ENCODE measurements at regions not wholly inside any gene's neighbourhood (a gene's known extent, or its start where the extent isn't known, plus 50 kb on each side); places are given as distances from the start of the nearest gene placed in this dataset.

DNA sequence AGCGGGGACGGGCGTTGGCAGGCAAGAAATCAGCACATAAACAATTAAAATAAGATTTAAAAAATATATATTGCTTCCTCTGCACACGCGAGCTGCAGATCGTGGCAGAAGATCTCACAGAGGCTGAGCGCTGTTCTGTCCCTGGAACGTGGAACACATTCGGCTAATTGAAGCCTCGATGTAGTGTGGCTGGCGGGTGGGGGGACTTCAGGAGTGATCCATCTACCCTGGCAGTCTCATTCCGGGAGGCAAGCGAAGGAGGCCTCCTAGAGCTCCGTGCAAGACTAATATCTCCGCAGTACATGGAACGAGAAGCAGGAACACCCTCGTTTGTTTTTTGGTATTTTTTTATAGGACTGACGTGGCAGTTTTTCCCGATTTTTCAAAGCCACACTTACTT, 402.4 kb downstream of the MN1 start:
- DNase-seq, result no peak

DNA sequence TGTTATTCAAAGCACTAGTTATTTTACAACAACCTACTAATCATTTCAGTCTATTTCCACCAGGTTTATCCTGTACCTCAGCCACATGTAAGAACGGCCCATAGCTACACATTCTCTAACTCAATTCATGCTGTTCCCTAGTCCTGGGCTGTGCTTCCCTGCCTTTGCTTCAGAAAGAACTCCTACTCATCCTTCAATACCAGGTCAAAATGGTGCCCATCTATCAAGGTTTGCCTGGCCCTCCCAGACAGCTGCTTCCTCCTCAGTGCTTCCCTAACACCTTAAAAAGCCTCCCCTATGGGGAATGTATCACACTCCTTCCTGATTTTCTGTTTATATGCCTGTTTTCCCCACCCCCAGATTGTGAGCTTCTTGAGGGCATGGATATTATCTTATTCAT, 400.7 kb downstream of the MN1 start:
- DNase-seq, result no peak

GRCh38 chr22:27401321-27401720, 400.2 kb downstream of the MN1 start:
- DNase-seq, result no peak

GRCh38 chr22:27404441-27404840, 397.1 kb downstream of the MN1 start:
- DNase-seq, result no peak

DNA sequence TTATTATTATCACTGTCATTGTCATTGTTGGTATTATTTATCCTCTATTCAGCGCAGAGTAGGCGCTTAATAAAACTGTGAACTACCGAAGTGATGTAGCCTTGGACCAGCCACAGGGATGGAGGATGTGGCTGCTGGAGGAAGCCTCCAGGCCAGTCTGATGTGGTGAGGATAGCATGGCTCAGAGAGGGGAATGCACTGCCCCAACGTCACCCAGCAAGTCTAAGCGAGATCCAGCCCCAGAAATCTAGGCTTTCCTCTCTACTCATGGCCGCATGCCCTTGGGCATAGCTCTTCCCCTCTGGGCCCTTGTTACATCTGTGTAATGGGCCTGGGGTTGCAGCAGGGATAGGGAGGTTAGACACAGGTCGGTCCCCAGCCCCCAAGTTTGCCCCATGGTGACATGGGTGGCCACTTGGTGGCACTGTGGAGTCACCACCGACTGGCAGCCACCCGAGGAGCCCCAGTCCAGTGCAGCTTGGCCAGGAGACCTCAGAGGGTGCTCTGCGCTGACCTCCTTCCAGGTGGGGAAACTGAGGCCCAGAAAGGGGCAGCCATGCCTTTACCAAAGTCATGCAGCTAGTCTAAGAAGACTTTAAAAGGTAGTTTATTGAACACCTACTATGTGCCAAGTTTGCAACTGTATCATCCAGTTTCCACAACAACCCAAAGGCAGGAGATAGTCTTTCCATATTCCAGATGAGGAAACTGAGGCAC, 395.7 kb downstream of the MN1 start:
- DNase-seq, result no peak

DNA sequence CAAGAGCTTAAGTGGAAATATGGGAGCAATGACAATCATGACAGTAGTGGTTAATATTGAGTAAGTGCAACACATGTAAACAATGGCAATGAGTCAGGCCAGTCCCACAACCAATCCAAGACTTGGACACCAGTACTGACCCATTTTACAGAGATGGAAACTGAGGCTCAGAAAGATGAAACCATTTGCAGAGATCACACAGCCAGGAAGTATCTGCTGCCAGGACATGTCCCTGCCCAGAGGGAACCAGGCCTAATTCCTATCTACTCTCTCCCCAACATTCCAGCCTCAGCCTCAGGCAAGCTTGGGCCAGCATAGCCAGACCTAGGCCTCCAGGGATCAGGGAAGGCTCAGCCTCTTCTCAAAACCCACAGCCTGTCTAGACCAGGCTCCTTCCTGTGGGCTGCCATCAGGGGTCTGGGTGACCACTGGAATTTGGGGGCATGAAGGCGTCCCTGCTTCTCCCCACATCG, 395.1 kb downstream of the MN1 start:
- DNase-seq, result no peak

DNA sequence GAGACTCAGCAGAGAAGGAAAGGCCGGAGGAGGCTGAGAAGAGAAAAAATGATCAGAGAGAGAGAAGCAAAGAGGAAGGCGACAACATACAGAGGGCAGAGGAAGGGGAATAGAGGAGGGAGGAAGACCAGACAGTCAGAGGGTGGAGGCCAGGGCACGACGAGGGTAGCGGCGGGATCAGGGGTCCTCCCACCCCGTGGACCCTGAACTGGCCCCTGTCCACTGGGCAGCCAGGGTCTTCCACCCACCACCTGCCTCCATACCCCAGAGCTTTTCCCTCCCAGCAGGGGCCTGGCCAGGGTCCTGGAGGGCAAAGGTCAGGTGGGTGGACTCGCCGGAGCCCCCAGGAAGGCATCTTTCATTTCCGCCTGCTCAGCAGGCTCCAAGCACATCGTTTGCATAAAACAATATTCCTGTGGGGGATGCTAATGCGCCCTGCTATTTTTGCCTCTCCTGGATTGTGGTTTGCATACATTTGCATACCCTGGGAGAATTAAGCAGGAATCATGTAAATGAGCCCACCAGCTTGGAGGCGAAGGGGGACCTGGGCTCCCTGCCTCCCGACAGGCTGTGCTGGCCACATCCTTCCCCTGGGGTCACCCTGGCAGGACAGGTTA, 394.1 kb downstream of the MN1 start:
- no peak for DNase-seq

DNA sequence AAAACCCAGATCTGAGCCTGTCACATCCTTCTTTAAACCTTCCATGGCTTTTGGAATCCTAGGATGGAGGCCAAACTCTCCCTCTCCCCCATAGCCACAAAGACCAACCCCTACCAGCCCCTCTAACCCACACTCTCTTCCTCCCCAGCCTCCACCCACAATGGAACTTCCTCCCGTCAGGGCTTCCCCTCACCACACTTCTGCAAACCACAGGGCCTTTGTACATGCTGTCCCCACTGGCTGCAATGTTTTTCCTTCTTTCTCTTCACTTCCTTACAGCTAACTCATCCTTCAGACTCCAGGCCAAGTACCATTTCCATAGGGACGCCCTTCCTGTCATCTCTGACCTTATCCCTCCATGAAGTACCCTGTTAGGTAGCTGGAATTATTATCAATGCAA, 393.5 kb downstream of the MN1 start:
- no peak for DNase-seq

- DNase-seq, result no peak
Measured at GRCh38 chr22:27409299-27409698, 392.3 kb downstream of the MN1 start.

DNA sequence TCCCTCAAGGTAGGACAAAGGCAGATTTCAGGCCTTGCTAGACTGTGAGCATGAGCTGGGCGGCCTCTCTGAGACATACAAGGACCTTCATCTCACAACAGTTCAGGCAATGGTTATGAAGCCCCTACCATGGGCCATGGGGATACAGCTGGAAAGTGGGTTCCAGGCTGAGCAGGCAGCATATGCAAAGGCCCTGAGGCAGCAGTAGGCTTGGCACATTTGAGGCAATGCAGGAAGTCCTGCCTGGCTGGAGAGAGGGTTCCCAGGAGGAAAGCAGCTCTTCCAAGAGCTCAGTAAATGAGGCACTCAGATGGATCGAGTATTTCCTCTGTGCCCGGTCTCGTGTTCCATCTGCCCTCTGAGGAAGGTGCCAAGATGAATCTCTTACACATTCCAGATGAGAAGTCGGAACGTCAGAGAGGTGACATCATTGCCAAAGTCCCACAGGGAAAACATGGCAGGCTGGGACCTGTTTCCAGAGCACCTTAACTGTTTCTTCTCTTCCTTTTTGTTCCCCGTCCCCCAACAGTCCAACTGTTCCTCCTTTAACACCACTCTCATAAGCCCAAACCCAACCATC, 388.6 kb downstream of the MN1 start:
- DNase-seq, result no peak

DNA sequence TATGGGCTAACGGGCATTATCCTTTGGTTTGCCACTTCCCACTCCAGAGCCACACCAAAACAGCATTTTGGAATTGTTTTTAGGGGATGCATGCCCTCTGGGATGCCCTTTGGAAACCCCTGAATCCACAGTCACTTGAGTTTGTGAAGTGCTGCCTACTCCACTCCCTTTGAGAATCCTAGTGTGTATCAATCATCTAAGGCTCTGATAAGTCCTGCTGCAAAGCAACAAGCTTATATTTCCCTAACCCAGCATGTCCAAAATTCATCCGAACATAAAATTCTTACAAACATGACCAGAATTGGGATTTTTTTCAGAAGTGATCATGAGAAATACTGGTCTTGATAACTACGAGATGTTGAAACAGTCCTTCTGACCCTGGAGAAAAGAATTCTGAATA, 387.9 kb downstream of the MN1 start:
- no peak for DNase-seq

GRCh38 chr22:27416511-27417420, 384.8 kb downstream of the MN1 start:
- DNase-seq, result no peak

GRCh38 chr22:27417421-27417814, 384.1 kb downstream of the MN1 start:
- no peak for DNase-seq

DNA sequence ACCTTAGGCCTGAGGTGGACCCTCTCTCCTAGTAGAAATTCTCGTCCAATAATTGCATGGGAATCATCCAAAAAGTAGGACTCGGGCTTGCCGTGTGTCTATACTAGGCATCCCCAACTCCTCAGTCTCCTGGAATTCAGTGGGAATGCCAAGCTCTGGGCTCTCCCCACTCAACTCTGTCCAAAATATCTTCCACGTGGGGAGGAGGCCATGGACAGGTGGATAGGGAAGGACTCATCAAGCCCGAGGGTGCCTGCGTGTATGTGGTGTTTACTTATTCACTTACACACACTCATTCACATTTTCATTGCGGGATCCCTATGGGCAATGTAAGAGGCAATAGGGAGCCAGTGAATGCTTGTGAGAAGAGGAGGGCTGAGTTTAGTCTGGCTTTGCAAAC, 383.3 kb downstream of the MN1 start:
- DNase-seq, result no peak

DNA sequence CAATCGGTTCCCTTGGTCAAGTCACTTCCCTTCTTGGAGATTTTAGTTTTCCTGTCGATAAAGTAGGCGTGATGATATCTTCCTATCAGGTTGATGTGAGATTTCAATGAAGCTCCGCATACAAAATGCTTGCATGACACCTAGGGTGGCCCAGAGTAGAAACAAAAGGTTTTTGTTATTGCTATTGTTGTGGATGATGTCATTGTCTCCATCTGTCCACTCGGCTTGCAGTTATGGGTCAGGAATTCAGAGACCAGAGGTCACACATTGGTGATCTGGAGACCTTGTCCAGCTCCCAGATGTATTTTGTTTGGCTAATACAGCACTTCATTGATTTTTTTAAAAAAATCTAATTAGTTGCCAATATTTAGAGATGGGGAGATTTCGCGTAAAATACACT, 382.1 kb downstream of the MN1 start:
- no peak for DNase-seq

- DNase-seq, result no peak
Measured at GRCh38 chr22:27420195-27420816, 381.2 kb downstream of the MN1 start.

DNA sequence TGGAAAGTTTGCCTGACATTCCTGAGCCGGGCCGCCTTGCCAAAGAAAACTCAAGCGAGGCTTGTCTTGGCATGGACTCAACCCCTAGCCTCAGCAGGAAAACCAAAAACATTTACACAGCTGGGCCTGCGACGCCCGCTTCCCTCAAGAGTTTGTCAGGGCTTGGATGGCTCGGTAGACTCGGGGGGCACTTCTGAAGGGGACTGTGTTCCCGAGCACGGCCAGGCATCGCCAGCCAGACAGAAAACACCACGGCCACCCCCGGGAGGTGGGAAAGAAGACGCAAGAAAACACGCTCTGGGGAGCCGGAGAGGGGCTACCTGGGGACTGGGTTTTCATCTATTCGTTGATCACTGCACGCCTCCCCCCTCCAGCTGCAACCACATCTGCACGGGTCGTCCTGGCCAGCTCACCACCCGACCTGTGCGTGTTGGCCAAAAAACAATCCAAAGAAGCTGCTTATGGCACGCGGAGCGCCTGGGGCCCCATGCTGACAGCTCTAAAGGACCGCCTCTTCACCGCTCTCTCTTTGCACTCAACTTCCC, 380.7 kb downstream of the MN1 start:
- no peak for DNase-seq

- DNase-seq, result no peak
Measured at GRCh38 chr22:27422442-27422841, 379.1 kb downstream of the MN1 start.

DNA sequence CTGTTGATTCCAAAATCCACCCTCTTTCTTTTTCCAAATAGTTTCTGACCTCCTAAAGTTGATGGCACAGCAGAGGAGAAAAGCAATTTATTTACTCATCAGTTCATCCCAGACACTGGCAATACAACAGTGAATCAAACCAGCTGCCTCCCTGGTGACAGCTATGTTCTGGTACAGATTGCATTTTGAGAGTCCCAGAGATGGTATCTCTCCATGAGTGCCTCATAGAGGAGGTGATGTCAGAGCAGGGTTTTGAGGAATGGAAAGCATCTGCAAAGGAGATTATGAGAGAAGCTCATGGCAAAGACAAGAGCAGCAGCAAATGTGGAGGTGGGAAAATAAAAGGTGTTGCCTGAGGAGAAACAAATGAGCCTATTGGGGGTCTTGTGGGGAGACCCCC, 377.2 kb downstream of the MN1 start:
- DNase-seq, result no peak

DNA sequence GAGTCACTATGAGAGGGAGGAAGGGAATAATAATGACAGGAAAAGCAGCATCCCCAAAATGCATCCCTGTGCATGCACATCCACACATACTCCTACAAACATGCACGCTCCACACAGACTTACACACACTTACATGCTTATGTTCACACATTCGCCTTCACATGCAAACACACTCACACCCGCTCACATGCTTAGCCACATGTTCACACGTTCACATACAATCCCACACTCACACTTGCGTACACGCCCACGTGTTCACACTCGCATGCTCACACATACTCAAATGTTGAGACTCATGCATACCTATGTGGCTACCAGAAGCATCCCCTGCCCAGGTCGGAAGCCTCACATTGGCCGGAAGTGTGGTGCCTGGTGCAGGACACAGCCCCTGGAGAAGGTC, 372.1 kb downstream of the MN1 start:
- no peak for DNase-seq

- no peak for DNase-seq
Measured at GRCh38 chr22:27431081-27431480, 370.5 kb downstream of the MN1 start.

- no peak for DNase-seq
Measured at GRCh38 chr22:27431896-27432295, 369.7 kb downstream of the MN1 start.

All from occipital lobe (tissue), 1 donor.